ENCODE measurements at regions not wholly inside any gene's neighbourhood (a gene's known extent, or its start where the extent isn't known, plus 50 kb on each side); places are given as distances from the start of the nearest gene placed in this dataset.

DNA sequence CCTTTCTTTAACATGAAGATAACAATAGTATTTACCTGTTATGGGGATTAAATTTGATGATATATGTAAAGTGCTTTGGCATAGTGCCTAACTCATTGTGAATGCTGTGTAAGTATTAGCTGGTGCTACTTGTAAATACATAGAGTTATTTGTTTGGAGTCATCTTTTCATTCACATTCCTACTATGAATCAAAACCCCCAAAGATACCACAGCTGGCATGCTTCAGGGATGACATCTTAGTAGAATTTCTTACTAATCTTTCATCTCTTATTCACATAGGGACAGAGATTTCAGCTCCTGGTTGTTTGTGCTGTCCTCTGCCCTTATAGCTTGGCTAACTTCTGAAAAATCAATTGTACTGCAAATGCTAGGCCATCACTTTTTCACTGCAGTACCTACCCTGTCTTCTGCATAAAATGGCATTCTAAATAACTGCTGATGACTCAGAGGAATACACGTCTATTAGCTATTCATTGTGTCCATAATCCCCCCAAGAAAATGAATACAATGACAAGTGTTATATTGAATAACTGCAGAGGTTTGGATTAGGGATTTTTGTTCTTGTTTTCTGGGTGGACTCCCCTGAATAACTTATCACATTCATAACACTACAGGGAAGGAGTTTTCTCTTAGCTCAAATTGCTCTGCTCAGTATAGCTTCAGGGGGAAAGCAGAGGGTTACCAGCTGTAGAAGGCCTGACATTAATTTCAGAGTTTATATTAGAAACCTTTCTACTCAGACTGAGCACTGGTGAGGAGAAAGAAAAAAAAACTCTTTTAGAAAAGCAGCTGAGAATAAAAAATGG, 192.2 kb upstream of the C9orf72 start:
- peaks cover 7% of the 10 kb centered on the region for H3K9me3 ChIP-seq (ENCODE audit: control insufficient read depth, low read depth, low read length)
- H3T11ph ChIP-seq (ENCODE audit: low read length) = no peak overlapping the region
- H3K56ac ChIP-seq (ENCODE audit: insufficient read length, low read depth, low read length) = no peak overlapping the region
- no peaks in the 10 kb centered on the region for H3K23me2 ChIP-seq (ENCODE audit: insufficient read length, low read depth, low read length, poor library complexity, severe bottlenecking)
- no peak overlapping the region for H3K9ac ChIP-seq (ENCODE audit: extremely low read depth, insufficient read length, low read length)
- no peak overlapping the region for H2BK5ac ChIP-seq (ENCODE audit: insufficient read length, low read length)
- Mint-ChIP-seq H3K4me3 (no peak overlapping the region), H3K9me3 (peaks cover 0 to 5% of the 10 kb centered on the region in 2 experiments; a peak in 3 of 5 replicates), H3K36me3 (ENCODE audit: insufficient read depth in 1 of 3, low read depth in 3 of 3) (peaks cover 0 to 4% (median 0%) of the 10 kb centered on the region in 3 experiments; a peak in 2 of 7 replicates), H3K27me3 (ENCODE audit: low read depth) (no peaks in the 10 kb centered on the region), H3K4me1 (peaks cover 9 to 23% of the 10 kb centered on the region in 2 experiments; a peak in 3 of 4 replicates), H3K27ac (no peak overlapping the region)
- no peak overlapping the region for H2BK15ac ChIP-seq (ENCODE audit: low read depth, low read length)
- no peak for DNase-seq
- H2BK20ac ChIP-seq (ENCODE audit: low read depth, low read length, poor library complexity, severe bottlenecking) = no peak overlapping the region
- H3K4ac ChIP-seq (ENCODE audit: low read depth, low read length) = no peak overlapping the region
- no peak overlapping the region for H2BK120ac ChIP-seq (ENCODE audit: low read depth, low read length, poor library complexity, severe bottlenecking)
- H3K79me2 ChIP-seq (ENCODE audit: insufficient read depth, low read length) = no peaks in the 10 kb centered on the region
- no peak overlapping the region for H2AFZ ChIP-seq (ENCODE audit: low read length)
- no peaks in the 10 kb centered on the region for H3K27me3 ChIP-seq (ENCODE audit: insufficient read depth, low read length)
- H3K23ac ChIP-seq (ENCODE audit: insufficient read length, low read depth, low read length) = no peak overlapping the region
- no peak for TF ChIP-seq CTCF (conservative IDR thresholded peaks at IDR 0.05)
- no CpG with 5 or more reads among the region's 1 CpG for WGBS (ENCODE audit: extremely low coverage, insufficient read length, low lambda C conversion rate)
- H3K4me1 ChIP-seq (ENCODE audit: insufficient read depth, low read length) = peaks cover 4% of the 10 kb centered on the region; the same call in 1 of the 2 replicates
- H3K14ac ChIP-seq (ENCODE audit: insufficient read depth, low read length) = no peak overlapping the region
- no peak overlapping the region for H3K27ac ChIP-seq (ENCODE audit: insufficient read length, low read depth, low read length)
- no peak overlapping the region for H4K5ac ChIP-seq (ENCODE audit: insufficient read length, low read depth, low read length)
- H2BK12ac ChIP-seq (ENCODE audit: insufficient read length, low read depth, low read length) = no peak overlapping the region
- no peak overlapping the region for H4K8ac ChIP-seq (replicated peaks; ENCODE audit: insufficient read length, low read depth, low read length)
- H3K4me2 ChIP-seq (ENCODE audit: insufficient read depth, insufficient read length, low read length) = no peak overlapping the region
- no peak overlapping the region for H4K91ac ChIP-seq (ENCODE audit: insufficient read length, low read depth, low read length)
- H3K79me1 ChIP-seq (ENCODE audit: insufficient read depth, low read depth, low read length, poor library complexity, severe bottlenecking) = no peaks in the 10 kb centered on the region
- H3K18ac ChIP-seq (ENCODE audit: insufficient read length, low read depth, low read length) = no peak overlapping the region
- H2AK5ac ChIP-seq (ENCODE audit: insufficient read length, low read length) = no peak overlapping the region
- H4K20me1 ChIP-seq (ENCODE audit: control insufficient read depth, insufficient read depth, insufficient read length) = no peaks in the 10 kb centered on the region

Data from H9 (cell line).